HUDEP-2 (cell line): ENCODE measurements at regions not wholly inside any gene's neighbourhood (a gene's known extent, or its start where the extent isn't known, plus 50 kb on each side); places are given as distances from the start of the nearest gene placed in this dataset.

Experiments
- DNase-seq, 76 experiments: peaks; one replicate each; lab custom pipeline; 2025; ENCODE audit not compliant: unreplicated experiment in 76 of 76; lab: John Stamatoyannopoulos, UW

DNA sequence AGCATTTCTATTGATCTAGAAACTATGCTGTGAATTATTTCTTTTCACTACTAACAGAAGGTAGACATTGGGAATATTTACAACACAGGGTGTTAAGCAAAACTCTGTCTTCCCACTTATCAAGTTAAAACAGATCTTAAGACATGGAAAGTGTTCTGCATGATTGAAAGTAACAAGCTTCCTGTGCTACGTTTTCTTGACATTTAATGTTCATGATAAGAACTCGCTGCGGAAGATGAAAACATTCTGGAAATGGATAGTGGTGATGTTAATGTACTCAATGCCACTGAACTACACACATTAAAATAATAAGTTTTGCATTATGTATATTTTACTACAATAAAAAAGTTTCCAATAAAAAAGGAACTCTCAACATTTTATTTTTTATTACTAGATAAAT lies 74.4 kb upstream of the SCN7A start:
- DNase-seq, result no peak

- DNase-seq, result no peak
Observed at GRCh38 chr2:166565501-166565900, 71.5 kb upstream of the SCN7A start.

DNA sequence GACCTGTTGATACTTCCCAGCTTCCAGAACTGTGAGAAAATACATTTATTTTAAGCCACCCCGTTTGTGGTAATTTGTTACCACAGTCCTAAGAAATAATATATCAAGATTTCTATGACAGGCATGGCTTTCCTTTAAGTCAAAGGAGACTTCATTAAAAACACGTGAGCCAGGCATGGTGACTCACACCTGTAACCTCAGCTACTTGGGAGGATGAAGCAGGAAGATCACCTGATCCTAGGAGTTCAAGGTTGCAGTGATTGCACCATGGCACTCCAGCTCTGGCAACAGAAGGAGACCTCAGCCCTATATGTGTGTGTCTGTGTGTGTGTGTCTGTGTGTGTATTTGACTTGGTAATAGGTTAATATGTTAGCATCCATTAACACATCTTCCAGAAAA lies 69.8 kb upstream of the SCN7A start:
- no peak for DNase-seq

DNA sequence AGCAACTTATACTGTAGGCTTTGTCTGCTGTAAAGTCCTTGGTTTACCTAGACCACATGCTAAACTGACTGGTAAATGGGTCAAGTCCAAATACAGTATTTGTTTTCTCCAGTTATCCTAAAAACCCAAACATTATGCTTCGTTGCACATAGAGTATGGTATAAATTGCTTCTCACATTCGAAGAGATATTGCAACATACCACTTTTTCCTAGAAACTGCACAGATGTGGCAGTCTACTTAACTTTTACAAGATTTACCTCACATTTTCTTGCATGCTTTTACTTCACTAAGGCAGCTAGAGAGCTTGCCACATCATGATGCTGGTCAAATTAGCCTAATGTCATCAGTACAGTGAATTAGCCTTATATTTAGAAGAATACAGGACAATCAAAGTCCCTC lies 66.0 kb upstream of the SCN7A start:
- DNase-seq, result no peak

DNA sequence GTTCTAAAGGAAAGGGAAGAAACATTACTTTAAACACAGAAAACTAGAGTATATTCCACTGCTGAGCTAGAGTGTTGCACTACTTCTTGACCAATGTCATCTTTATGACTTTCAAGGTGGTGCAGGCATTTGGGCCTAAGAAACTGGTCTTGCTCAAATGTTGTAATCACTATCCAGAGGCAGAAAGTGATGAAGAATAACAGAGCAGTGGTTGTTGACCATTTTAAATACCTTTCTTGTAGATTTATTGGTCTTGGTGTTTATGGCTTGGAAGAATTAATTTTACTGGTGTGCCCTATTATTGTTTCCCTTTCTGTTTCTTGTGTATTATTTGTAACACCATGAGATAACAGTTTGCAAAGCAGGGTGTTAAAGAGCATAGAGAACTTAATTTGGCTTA lies 56.9 kb upstream of the SCN7A start:
- no peak for DNase-seq

GRCh38 chr2:166545473-166545872 lies 51.4 kb upstream of the SCN7A start:
- no peak for DNase-seq
